PFSK-1 (cell line): ENCODE measurements at regions not wholly inside any gene's neighbourhood (a gene's known extent, or its start where the extent isn't known, plus 50 kb on each side); places are given as distances from the start of the nearest gene placed in this dataset.

Source experiments
- POLR2AphosphoS5 ChIP-seq: IDR thresholded peaks from 2 replicates; pipeline ENCODE4 v1.6.1; 2012; ENCODE audit warnings: low read depth, mild to moderate bottlenecking, control low read depth, low read length, moderate library complexity
- REST ChIP-seq, 2 experiments: IDR thresholded peaks; 2 replicates each; pipeline versions ENCODE4 v1.6.1 to v1.8.0; 2011 to 2012; ENCODE audit warnings: low read depth in 2 of 2, low read length in 2 of 2, control low read depth in 1 of 2, inconsistent platforms in 1 of 2, mild to moderate bottlenecking in 1 of 2, moderate library complexity in 1 of 2; ENCODE audit not compliant: insufficient read depth in 1 of 2

GRCh38 chr13:63855457-63856118 lies 2439.9 kb upstream of the PCDH20 start:
- TF ChIP-seq REST (IDR thresholded peaks at IDR 0.05; ENCODE audit: insufficient read depth in 1 of 2, low read depth in 2 of 2, low read length in 2 of 2) (no peak), POLR2AphosphoS5 (no peak)
